GM12878 (cell line): ENCODE measurements at regions not wholly inside any gene's neighbourhood (a gene's known extent, or its start where the extent isn't known, plus 50 kb on each side); places are given as distances from the start of the nearest gene placed in this dataset.

Source experiments
- ATAC-seq: fragments of 200-7000 bp; cut with Tn5 transposase; 3 replicates; pipeline ENCODE4 v1.9.1; 2020; ENCODE audit warnings: mild to moderate bottlenecking, moderate library complexity
- BruUV-seq: library from RNA; stranded (reverse); fragments of 400-500 nt; replicated peaks from 2 replicates; lab custom pipeline; 2021; lab: Mats Ljungman, UMichigan
- CTCF ChIA-PET: fragments of 300-600 bp; sonication (Branson Sonifier 250); formaldehyde crosslinking; extraction: SDS; loops from one replicate; lab custom pipeline; 2021; ENCODE audit warnings: inconsistent platforms; lab: Yijun Ruan, JAX
- POLR2A ChIA-PET: fragments of 350-600 bp; formaldehyde crosslinking; extraction: SDS; loops from one replicate; lab custom pipeline; 2021; ENCODE audit warnings: inconsistent platforms; lab: Charles Lee
- RAD21 ChIA-PET: fragments of 300-600 bp; sonication (Branson Sonifier 250); formaldehyde crosslinking; loops from one replicate; lab custom pipeline; 2023; ENCODE audit warnings: antibody characterized with exemption; ENCODE audit not compliant: unreplicated experiment; lab: Charles Lee
- SMC1A ChIA-PET: fragments of 300-600 bp; sonication (Branson Sonifier 250); formaldehyde crosslinking; loops from one replicate; lab custom pipeline; 2023; ENCODE audit not compliant: unreplicated experiment, uncharacterized antibody; lab: Charles Lee
- DNase-seq: peaks from one replicate; pipeline ENCODE4 v3.0.0-alpha.2; 2011; ENCODE audit warnings: low read depth, low spot score
- FAIRE-seq: peaks from 3 replicates; lab custom pipeline; 2011; peaks lifted over from hg19 to GRCh38; lab: Jason Lieb, UNC
- H2AFZ ChIP-seq: 2 replicates; pipeline ENCODE4 v1.6.0; 2011; ENCODE audit warnings: low read depth, low read length, control low read depth; ENCODE audit not compliant: control insufficient read depth
- H3K27ac ChIP-seq: 2 replicates; pipeline ENCODE4 v1.5.1; 2011; ENCODE audit warnings: control low read depth; ENCODE audit not compliant: control insufficient read depth, insufficient read depth
- H3K27me3 ChIP-seq, 2 experiments: replicated peaks in 1 of 2; 2 replicates each; pipeline versions ENCODE4 v1.6.0 to v1.6.1; 2011; ENCODE audit warnings: low read length in 1 of 2; ENCODE audit not compliant: control insufficient read depth in 2 of 2, insufficient read depth in 2 of 2
- H3K36me3 ChIP-seq, 2 experiments: 2 replicates each; pipeline ENCODE4 v1.5.1; 2011; ENCODE audit warnings: low read length in 1 of 2; ENCODE audit not compliant: control insufficient read depth in 2 of 2, insufficient read depth in 2 of 2
- H3K4me1 ChIP-seq: 2 replicates; pipeline ENCODE4 v1.6.1; 2011; ENCODE audit warnings: mild to moderate bottlenecking, low read length, moderate library complexity, mixed read lengths; ENCODE audit not compliant: control insufficient read depth, insufficient read depth
- H3K4me2 ChIP-seq: 2 replicates; pipeline ENCODE4 v1.6.0; 2011; ENCODE audit warnings: control low read depth; ENCODE audit not compliant: control insufficient read depth, insufficient read depth
- H3K4me3 ChIP-seq: fragments of 200-600 bp; sonication (generic); 2 replicates; pipeline ENCODE4 v1.5.1; 2016
- H3K79me2 ChIP-seq: 2 replicates; pipeline ENCODE4 v1.6.0; 2011; ENCODE audit warnings: low read length; ENCODE audit not compliant: control insufficient read depth, insufficient read depth
- H3K9ac ChIP-seq: 2 replicates; pipeline ENCODE4 v1.8.0; 2011; ENCODE audit warnings: low read length, control low read depth, mixed read lengths; ENCODE audit not compliant: control insufficient read depth, insufficient read depth
- H3K9me3 ChIP-seq: replicated peaks from 3 replicates; pipeline ENCODE4 v1.5.1; 2011; ENCODE audit warnings: mild to moderate bottlenecking, low read length; ENCODE audit not compliant: control insufficient read depth, insufficient read depth
- H4K20me1 ChIP-seq: 2 replicates; pipeline ENCODE4 v1.6.0; 2011; ENCODE audit not compliant: control insufficient read depth, insufficient read depth
- ASH2L ChIP-seq: fragments of 300-600, 200-600 bp; sonication (generic); IDR thresholded peaks from 2 replicates; pipeline ENCODE4 v1.6.1; 2017; ENCODE audit warnings: low read depth, mild to moderate bottlenecking, borderline replicate concordance
- CBX5 ChIP-seq: sonication (generic); IDR thresholded peaks from 2 replicates; pipeline ENCODE4 v1.6.1; 2016; ENCODE audit warnings: low read depth, moderate library complexity, mild to moderate bottlenecking, inconsistent platforms
- CHD1 ChIP-seq: IDR thresholded peaks from 2 replicates; pipeline ENCODE4 v1.6.1; 2012; ENCODE audit warnings: low read depth, low read length, improper control_type of control experiment
- CHD2 ChIP-seq: IDR thresholded peaks from 2 replicates; pipeline ENCODE4 v1.6.1; 2011; ENCODE audit warnings: low read depth, low read length, improper control_type of control experiment, borderline replicate concordance
- FOXM1 ChIP-seq: IDR thresholded peaks from 2 replicates; pipeline ENCODE4 v1.6.1; 2012; ENCODE audit warnings: low read depth, mild to moderate bottlenecking, inconsistent platforms, low read length, moderate library complexity
- MAX ChIP-seq: IDR thresholded peaks from 2 replicates; pipeline ENCODE4 v1.6.1; 2012; ENCODE audit warnings: low read depth, low read length, improper control_type of control experiment
- POLR2A ChIP-seq: IDR thresholded peaks from 2 replicates; pipeline ENCODE4 v1.6.1; 2011; ENCODE audit warnings: low read depth, mild to moderate bottlenecking, low read length
- SIN3A ChIP-seq: IDR thresholded peaks from 2 replicates; pipeline ENCODE4 v1.6.1; 2012; ENCODE audit warnings: low read depth, low read length, improper control_type of control experiment
- SREBF1 ChIP-seq: IDR thresholded peaks from 2 replicates; pipeline ENCODE4 v1.6.1; 2012; ENCODE audit warnings: mild to moderate bottlenecking, low read length
- SREBF2 ChIP-seq: IDR thresholded peaks from 2 replicates; pipeline ENCODE4 v1.6.1; 2012; ENCODE audit warnings: mild to moderate bottlenecking, low read length
- SUPT20H ChIP-seq: IDR thresholded peaks from 2 replicates; pipeline ENCODE4 v1.6.1; 2011; ENCODE audit warnings: low read depth, mild to moderate bottlenecking, low read length, moderate library complexity, borderline replicate concordance; ENCODE audit not compliant: control insufficient read depth
- USF2 ChIP-seq: IDR thresholded peaks from 2 replicates; pipeline ENCODE4 v1.6.1; 2011; ENCODE audit warnings: low read depth, low read length, improper control_type of control experiment, borderline replicate concordance
- WGBS: methylation state at CpG from one replicate; pipeline ENCODE4 v1.1.6; 2016; ENCODE audit warnings: low lambda C conversion rate; ENCODE audit not compliant: insufficient replicate concordance, insufficient coverage; ENCODE audit errors: missing lambda C conversion rate; 5-methylcytosine and 5-hydroxymethylcytosine counted together
- in situ Hi-C: fragments of 300-500 bp; cut with MboI; formaldehyde crosslinking; loops from 9 replicates; pipeline ENCODE4 v1.14.3; 2018; ENCODE audit warnings: mixed read lengths
- intact Hi-C: fragments of 100-400 bp; cut with micrococcal nuclease; formaldehyde crosslinking; loops from one replicate; pipeline ENCODE4 v1.14.2; 2022; ENCODE audit not compliant: unreplicated experiment
- TF ChIP-seq, protein P1 (sequence below): IDR thresholded peaks from 2 replicates; pipeline ENCODE4 v1.6.1; 2011; ENCODE audit warnings: borderline replicate concordance, low read depth, mild to moderate bottlenecking, moderate library complexity, mixed read lengths, low read length; ENCODE audit not compliant: insufficient read depth; ENCODE audit errors: extremely low read length
- TF ChIP-seq, protein P2 (sequence below): IDR thresholded peaks from 2 replicates; pipeline ENCODE4 v1.6.1; 2011; ENCODE audit warnings: low read depth, mild to moderate bottlenecking, low read length, moderate library complexity, borderline replicate concordance; ENCODE audit errors: extremely low read depth
- TF ChIP-seq, protein P3 (sequence below): IDR thresholded peaks from 2 replicates; pipeline ENCODE4 v1.6.1; 2012; ENCODE audit warnings: low read length, inconsistent platforms

GRCh38 chr3:79930196-79930595 is 162.4 kb upstream of the ROBO1 start:
- Histone ChIP-seq H3K4me1 (no peaks in the 10 kb centered on the region), H3K27ac (no peak overlapping the region), H3K4me2 (no peak overlapping the region), H3K36me3 (no peaks in the 10 kb centered on the region), H3K4me3 (no peak overlapping the region), H4K20me1 (no peaks in the 10 kb centered on the region), H3K9ac (no peak overlapping the region), H3K9me3 (no peaks in the 10 kb centered on the region), H3K79me2 (no peaks in the 10 kb centered on the region), H2AFZ (no peak overlapping the region), H3K27me3 (no peaks in the 10 kb centered on the region)
- FAIRE-seq (no peak), ATAC-seq (no peak), DNase-seq (no peak)
- CTCF ChIA-PET: no interaction called here
- in situ Hi-C loops (no loop called here), intact Hi-C loops (no loop called here)
- no peak for TF ChIP-seq SUPT20H
- no peak for TF ChIP-seq CBX5
- no peak for TF ChIP-seq ASH2L
- TF ChIP-seq SREBF1: no peak
- TF ChIP-seq POLR2A: no peak
- no peak for TF ChIP-seq MAX
- TF ChIP-seq, protein P1, sequence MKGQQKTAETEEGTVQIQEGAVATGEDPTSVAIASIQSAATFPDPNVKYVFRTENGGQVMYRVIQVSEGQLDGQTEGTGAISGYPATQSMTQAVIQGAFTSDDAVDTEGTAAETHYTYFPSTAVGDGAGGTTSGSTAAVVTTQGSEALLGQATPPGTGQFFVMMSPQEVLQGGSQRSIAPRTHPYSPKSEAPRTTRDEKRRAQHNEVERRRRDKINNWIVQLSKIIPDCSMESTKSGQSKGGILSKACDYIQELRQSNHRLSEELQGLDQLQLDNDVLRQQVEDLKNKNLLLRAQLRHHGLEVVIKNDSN: no peak
- TF ChIP-seq, protein P2, sequence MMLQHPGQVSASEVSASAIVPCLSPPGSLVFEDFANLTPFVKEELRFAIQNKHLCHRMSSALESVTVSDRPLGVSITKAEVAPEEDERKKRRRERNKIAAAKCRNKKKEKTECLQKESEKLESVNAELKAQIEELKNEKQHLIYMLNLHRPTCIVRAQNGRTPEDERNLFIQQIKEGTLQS: no peak
- no peak for TF ChIP-seq SREBF2
- TF ChIP-seq CHD2: no peak
- no peak for TF ChIP-seq USF2
- no peak for TF ChIP-seq CHD1
- TF ChIP-seq FOXM1: no peak
- TF ChIP-seq, protein P3, sequence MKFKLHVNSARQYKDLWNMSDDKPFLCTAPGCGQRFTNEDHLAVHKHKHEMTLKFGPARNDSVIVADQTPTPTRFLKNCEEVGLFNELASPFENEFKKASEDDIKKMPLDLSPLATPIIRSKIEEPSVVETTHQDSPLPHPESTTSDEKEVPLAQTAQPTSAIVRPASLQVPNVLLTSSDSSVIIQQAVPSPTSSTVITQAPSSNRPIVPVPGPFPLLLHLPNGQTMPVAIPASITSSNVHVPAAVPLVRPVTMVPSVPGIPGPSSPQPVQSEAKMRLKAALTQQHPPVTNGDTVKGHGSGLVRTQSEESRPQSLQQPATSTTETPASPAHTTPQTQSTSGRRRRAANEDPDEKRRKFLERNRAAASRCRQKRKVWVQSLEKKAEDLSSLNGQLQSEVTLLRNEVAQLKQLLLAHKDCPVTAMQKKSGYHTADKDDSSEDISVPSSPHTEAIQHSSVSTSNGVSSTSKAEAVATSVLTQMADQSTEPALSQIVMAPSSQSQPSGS: no peak
- TF ChIP-seq SIN3A: no peak
- POLR2A ChIA-PET: no interaction called here
- RAD21 ChIA-PET: no interaction called here
- SMC1A ChIA-PET: no interaction called here
- 30% methylated on average over 8 of the region's 8 CpGs for WGBS
- BruUV-seq: no TSS peak
